Brain microvascular endothelial cell (primary cell): ENCODE measurements at regions not wholly inside any gene's neighbourhood (a gene's known extent, or its start where the extent isn't known, plus 50 kb on each side); places are given as distances from the start of the nearest gene placed in this dataset.
A peak's percentile ranks its signal among the peaks of the same experiment; 100 is the strongest.
"Not testable (repeated sequence)": the region's sequence is repeated elsewhere in the genome, so short reads cannot be mapped to it uniquely, and the experiment has no call there.

ENCODE experiments used
- DNase-seq: peaks from one replicate; pipeline ENCODE4 v3.0.0-alpha.2; 2020
- H3K27ac ChIP-seq: fragments of 250-450 bp; sonication (Bioruptor Pico); 2 replicates; pipeline ENCODE4 v1.5.1; 2020; ENCODE audit warnings: mild to moderate bottlenecking, moderate library complexity
- H3K27me3 ChIP-seq: fragments of 250-450 bp; sonication (Bioruptor Pico); replicated peaks from 2 replicates; pipeline ENCODE4 v1.5.1; 2020; ENCODE audit warnings: mild to moderate bottlenecking
- H3K36me3 ChIP-seq: fragments of 250-450 bp; sonication (Bioruptor Pico); replicated peaks from 2 replicates; pipeline ENCODE4 v1.5.1; 2020; ENCODE audit warnings: mild to moderate bottlenecking
- H3K4me3 ChIP-seq: 2 replicates; pipeline ENCODE4 v1.5.1; 2011; ENCODE audit warnings: low read depth, mild to moderate bottlenecking, control low read depth, low read length, moderate library complexity
- in situ Hi-C: cut with HindIII; loops from 2 replicates; pipeline ENCODE4 v1.10.0; 2017; ENCODE audit warnings: low sequenced_read_pairs, low pct_ligation_motif_present
- TF ChIP-seq, protein P1 (sequence below): IDR thresholded peaks from 2 replicates; pipeline ENCODE4 v1.5.1; 2011; ENCODE audit warnings: low read depth, mild to moderate bottlenecking, moderate library complexity, low read length, control low read depth, inconsistent platforms; ENCODE audit errors: missing control alignments

DNA sequence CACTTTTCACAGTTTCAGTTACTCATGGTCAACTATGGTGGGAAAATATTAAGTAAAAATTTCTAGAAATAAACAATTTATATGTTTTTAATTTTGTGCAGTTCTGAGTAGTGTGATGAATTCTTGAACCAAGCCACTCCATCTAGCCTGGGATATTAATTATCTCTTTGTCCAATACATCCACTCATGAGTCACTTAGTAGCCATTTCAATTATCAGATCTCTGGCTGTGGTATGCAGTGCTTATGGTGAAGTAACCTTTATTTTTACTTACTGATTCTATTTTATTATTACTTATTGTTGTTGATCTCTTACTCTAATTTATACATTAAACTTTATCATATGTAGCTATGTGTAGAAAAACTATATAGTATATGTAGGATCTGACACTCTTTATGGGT is 128.9 kb upstream of the KLHL1 start:
- no peaks in the 10 kb centered on the region for H3K27me3 ChIP-seq
- peak; percentile 12 for DNase-seq
- no peak overlapping the region for H3K4me3 ChIP-seq
- H3K27ac ChIP-seq: no peak overlapping the region
- in situ Hi-C loops: no loop called here
- TF ChIP-seq, protein P1, sequence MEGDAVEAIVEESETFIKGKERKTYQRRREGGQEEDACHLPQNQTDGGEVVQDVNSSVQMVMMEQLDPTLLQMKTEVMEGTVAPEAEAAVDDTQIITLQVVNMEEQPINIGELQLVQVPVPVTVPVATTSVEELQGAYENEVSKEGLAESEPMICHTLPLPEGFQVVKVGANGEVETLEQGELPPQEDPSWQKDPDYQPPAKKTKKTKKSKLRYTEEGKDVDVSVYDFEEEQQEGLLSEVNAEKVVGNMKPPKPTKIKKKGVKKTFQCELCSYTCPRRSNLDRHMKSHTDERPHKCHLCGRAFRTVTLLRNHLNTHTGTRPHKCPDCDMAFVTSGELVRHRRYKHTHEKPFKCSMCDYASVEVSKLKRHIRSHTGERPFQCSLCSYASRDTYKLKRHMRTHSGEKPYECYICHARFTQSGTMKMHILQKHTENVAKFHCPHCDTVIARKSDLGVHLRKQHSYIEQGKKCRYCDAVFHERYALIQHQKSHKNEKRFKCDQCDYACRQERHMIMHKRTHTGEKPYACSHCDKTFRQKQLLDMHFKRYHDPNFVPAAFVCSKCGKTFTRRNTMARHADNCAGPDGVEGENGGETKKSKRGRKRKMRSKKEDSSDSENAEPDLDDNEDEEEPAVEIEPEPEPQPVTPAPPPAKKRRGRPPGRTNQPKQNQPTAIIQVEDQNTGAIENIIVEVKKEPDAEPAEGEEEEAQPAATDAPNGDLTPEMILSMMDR: no peak
- H3K36me3 ChIP-seq: no peaks in the 10 kb centered on the region

DNA sequence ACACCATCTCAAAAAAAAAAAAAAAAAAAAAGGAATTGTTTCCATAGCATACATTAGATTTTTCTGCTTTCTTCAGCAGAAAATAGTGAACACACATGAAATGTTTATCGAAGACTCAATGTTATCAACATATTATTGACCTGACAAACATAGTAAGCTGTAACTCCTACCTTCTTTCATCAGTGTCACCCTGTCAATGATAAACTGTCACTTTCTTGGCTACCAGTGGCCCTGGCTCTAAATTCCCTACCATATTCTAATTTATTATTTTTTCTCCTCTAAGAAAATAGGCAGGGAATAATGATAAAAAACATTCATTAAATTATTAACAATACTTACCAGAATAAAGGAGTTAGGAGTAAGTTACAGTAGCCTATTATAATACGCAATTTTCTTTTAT is 127.3 kb upstream of the KLHL1 start:
- Histone ChIP-seq H3K4me3 (no peak overlapping the region), H3K27me3 (no peaks in the 10 kb centered on the region), H3K36me3 (no peaks in the 10 kb centered on the region), H3K27ac (no peak overlapping the region)
- DNase-seq: no peak
- TF ChIP-seq, protein P1: no peak
- in situ Hi-C loops: no loop called here

DNA sequence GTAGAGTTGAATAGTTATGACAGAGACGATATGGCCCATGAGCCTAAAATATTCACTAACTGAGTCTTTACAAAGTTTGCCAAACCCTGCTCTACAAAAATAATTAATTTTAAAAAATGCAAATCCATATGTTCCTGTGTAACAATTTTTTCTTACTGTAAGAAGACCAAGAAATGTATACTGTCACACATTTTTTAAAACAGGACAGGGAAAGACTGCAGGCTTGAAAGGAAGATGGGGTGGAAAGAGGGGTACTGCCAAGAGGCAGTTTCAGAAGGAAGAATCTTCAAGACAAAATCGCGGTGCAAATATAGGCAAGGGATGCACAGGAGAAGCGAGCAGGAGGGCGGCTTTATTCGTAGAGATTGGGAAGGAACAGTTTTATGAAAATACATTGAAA is 115.7 kb upstream of the KLHL1 start:
- in situ Hi-C loops: no loop called here
- TF ChIP-seq, protein P1: no peak
- no peak overlapping the region for H3K27ac ChIP-seq

DNA sequence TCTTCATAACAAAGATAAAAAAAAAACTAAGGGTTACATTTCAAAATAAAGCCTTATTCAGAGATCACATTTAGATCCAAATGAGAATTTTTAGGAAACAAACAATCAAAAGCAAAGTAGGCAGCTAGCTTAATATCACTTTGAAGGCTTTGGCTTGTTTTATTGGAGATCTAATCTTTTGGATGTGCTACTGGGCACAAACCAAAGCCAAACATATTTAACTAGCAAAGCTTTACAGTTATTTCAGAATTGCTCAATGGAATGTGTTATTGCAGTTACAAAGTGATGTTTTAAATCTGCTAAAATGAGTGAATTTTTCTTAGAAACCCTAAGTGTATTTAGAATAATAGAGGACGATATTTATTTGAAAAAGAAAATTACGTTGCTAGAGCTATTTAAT is 114.7 kb upstream of the KLHL1 start:
- DNase-seq: no peak
- TF ChIP-seq, protein P1: no peak
- no peaks in the 10 kb centered on the region for H3K27me3 ChIP-seq
- no peak overlapping the region for H3K27ac ChIP-seq
- in situ Hi-C loops: no loop called here
- no peaks in the 10 kb centered on the region for H3K36me3 ChIP-seq
- H3K4me3 ChIP-seq: no peak overlapping the region

More for the DNA sequence above, 115.7 kb upstream of the KLHL1 start:
- Histone ChIP-seq H3K4me3 (no peak overlapping the region), H3K36me3 (no peaks in the 10 kb centered on the region), H3K27me3 (no peaks in the 10 kb centered on the region)
- DNase-seq: no peak

DNA sequence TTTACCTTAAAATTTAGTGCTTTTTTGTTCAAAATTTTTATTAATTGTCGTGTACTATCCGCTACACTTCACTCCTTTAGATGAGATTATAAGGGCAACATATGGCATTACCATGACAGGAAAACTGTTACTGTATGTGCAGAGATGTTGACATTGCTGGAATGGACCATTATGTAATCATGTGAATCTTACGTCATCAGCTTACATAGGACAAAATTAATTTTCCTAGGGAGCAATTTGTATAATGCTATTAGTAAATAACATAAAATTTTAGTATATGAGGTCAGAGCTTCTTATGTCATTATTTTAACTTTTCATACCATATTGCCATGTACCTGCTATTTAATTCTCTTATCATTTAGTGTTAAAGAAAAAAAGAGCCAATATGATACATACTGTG is 110.4 kb upstream of the KLHL1 start:
- H3K27me3 ChIP-seq: no peaks in the 10 kb centered on the region
- H3K27ac ChIP-seq: no peak overlapping the region
- no peak for DNase-seq
- TF ChIP-seq, protein P1: no peak
- H3K36me3 ChIP-seq: no peaks in the 10 kb centered on the region
- H3K4me3 ChIP-seq: no peak overlapping the region
- in situ Hi-C loops: no loop called here

DNA sequence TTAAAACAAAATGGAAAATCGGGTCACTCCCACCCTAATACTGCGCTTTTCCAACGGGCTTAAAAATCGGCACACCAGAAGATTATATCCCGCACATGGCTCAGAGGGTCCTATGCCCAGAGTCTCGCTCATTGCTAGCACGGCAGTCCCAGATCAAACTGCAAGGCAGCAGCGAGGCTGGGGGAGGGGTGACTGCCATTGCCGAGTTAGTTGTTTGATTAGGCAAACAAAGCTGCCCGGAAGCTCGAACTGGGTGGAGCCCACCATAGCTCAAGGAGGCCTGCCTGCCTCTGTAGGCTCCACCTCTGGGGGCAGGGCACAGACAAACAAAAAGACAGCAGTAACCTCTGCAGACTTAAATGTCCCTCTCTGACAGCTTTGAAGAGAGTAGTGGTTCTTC is 100.7 kb upstream of the KLHL1 start:
- DNase-seq, H3K36me3 ChIP-seq, H3K4me3 ChIP-seq, H3K27ac ChIP-seq, H3K27me3 ChIP-seq, in situ Hi-C loops: not testable (repeated sequence)
